GM21515 (cell line): ENCODE measurements at regions not wholly inside any gene's neighbourhood (a gene's known extent, or its start where the extent isn't known, plus 50 kb on each side); places are given as distances from the start of the nearest gene placed in this dataset.

Source experiments
- ATAC-seq: cut with Tn5 transposase; IDR thresholded peaks from one replicate; pipeline ENCODE4 v1.9.1; 2021; ENCODE audit not compliant: unreplicated experiment

DNA sequence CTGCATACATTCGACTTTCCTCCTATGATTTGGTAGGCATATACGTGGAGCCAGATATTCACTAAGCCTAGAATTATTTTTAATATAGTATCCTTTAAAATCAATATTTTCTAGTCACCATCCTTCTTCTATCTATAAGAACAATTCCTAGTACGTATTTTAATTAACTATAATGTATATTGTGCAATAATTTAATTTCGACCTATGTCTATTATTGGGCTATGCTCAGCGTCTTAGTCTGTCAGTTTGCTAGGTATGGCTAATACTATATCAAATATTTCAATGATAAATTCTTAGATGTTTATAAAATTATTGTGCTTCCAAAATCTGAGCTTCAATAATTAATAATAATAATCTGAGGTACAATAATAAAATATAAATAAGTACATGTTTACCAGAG is 705.3 kb downstream of the PRELID2 start:
- ATAC-seq, result no peak

- no peak for ATAC-seq
Observed at GRCh38 chr5:145124806-145125205, 710.3 kb downstream of the PRELID2 start.

DNA sequence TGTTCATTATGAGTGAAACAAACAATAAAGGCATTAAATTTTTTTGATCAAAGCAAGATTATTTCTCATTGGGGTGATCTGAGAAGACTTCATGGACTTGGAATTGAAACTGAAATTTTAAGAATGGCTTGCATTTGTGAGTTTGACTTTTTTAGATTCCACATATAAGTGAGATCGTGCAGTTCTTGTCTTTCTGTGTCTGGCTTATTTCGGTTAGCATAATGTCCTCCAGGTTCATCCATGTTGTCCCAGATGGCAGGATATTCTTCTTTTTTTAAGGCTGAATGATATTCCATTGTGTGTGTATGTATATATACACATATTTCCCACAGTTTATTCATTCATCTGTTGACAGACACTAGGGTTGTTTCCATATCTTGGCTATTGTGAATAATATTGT is 716.5 kb downstream of the PRELID2 start:
- ATAC-seq, result no peak

DNA sequence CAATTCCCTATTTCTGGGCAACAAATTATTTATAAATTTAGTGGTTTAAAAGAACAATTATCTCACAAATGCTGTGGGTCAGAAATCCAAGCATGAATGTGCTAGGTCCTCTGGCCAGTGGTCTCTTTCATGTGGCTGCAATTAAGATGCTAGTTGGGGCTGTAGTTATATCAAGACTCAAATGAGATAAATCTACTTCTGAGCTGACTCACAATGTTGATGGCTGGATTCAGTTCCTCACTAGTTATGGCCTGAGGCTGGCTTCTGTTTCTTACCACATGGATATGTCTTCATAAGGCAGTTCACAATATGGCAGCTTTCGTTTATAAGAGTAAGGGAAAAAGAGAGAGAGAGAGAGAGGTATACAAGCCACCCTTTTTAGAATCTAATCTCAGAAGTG is 717.0 kb downstream of the PRELID2 start:
- ATAC-seq, result no peak

DNA sequence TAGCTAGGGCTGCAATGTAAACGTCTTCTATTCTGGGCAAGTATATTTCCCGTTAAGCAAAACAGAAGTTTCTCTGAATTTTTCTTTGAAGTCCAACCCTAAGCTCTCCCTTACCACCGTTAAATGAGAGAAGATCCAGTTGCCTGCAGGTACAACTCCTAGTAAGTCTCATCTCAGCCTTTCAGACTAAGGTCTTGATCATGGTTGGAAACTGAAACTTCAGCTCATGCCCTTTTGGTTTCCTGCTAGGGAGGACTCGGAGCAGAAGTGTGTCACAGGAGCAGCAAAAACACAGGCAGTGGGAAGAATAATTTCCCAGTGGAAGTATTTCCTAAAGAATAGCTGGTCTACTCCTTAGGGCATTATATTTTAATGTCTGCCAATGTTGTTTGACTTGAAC is 717.9 kb downstream of the PRELID2 start:
- no peak for ATAC-seq

- no peak for ATAC-seq
Observed at GRCh38 chr5:145111420-145111819, 723.7 kb downstream of the PRELID2 start.

DNA sequence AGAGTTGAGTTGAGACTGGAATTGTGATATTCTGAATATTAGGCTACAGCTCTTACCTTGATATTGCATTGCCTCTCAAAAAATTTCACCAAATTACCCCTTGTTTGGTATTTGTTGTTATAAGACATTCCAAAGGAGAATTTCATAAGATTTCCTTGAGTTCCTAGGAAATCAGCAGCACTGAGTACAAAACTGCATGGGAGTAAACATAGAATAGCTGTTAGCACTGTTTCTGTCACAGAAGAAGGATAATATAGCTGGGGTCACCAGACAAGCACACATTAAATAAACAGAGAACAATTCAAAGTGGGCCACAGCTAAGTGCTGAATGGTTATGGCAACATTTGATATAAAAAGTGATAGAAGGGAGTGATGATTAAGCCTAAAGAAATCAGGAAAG is 724.3 kb downstream of the PRELID2 start:
- no peak for ATAC-seq

- no peak for ATAC-seq
Observed at GRCh38 chr5:145110181-145110580, 725.0 kb downstream of the PRELID2 start.

DNA sequence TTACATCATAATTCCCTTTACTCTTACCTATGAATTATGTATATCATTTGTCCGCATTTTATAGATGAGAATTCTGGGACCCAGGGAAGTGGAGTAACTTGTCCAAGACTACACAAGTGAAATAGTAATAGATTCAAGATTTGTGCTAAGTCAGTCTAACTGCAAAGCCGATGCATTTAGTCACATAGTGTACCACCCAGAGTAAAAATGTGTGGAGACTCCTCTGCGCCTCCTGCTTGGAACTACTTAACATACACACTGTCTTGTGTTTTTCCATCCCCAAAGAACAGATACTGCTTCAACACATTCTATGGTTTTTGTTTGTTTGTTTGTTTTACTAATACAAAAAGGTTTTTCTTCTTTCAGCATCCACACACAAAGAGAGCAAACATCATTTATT is 729.8 kb downstream of the PRELID2 start:
- ATAC-seq, result no peak

- no peak for ATAC-seq
Observed at GRCh38 chr5:145104106-145104505, 731.0 kb downstream of the PRELID2 start.

DNA sequence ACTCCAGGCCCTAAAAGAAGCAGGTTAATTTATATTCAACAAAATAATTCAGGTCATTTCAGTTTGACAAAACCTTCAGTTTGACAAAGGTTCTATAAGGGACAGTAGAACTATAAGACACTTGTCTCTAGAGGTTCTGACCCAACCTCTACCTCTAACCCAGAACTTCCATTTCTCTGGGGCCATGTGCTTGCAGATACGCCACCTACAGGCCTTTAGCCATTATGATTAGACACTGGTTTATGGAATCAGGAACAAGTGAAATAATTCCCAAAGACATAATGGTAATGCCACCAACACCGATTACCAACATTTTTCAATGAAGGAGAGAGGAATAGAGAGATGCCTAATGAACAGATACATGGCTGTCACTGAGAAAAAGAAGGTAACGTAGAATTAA is 733.9 kb downstream of the PRELID2 start:
- ATAC-seq, result no peak

- no peak for ATAC-seq
Observed at GRCh38 chr5:145090115-145090514, 745.0 kb downstream of the PRELID2 start.

GRCh38 chr5:145084834-145085233 is 750.3 kb downstream of the PRELID2 start:
- no peak for ATAC-seq

- ATAC-seq, result no peak
Observed at GRCh38 chr5:145077028-145077427, 758.1 kb downstream of the PRELID2 start.

GRCh38 chr5:145076040-145076439 is 759.1 kb downstream of the PRELID2 start:
- no peak for ATAC-seq

DNA sequence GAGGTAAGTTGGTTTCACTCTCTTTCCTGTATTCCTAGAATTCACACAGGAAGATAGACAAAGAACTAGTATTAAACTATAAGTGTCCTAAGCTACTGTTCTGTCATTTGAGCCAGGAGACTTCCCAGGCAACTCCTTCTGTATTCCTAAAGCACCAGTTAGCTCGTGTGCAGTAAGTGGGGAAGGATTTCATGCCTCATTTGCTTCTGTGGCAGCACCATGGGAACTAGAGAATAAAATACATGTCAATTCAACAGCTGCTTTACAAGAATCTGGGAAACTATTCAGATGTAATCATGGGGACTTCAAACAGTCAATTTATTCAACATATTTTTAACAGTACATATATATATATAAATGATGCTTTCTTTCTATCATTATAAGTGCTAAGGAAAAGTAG is 762.3 kb downstream of the PRELID2 start:
- ATAC-seq, result no peak

DNA sequence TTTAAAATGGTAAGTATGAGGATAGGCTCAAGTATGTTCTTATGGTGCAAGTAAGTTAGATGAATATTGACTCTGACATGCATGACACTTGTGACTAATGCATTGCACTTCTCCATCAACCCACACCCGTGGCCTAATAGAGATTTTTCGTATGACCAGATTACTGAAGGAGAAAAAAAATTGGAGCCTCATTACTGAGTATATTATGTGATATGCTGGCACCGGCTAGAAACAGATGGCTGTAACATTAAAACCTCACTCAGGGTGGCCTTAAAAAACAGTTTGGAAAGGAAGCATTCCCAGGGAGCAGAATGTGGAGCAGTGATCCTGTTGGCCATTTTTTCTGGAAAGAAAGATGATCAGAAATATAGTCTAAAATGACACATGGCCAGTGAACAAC is 766.4 kb downstream of the PRELID2 start:
- ATAC-seq, result no peak

DNA sequence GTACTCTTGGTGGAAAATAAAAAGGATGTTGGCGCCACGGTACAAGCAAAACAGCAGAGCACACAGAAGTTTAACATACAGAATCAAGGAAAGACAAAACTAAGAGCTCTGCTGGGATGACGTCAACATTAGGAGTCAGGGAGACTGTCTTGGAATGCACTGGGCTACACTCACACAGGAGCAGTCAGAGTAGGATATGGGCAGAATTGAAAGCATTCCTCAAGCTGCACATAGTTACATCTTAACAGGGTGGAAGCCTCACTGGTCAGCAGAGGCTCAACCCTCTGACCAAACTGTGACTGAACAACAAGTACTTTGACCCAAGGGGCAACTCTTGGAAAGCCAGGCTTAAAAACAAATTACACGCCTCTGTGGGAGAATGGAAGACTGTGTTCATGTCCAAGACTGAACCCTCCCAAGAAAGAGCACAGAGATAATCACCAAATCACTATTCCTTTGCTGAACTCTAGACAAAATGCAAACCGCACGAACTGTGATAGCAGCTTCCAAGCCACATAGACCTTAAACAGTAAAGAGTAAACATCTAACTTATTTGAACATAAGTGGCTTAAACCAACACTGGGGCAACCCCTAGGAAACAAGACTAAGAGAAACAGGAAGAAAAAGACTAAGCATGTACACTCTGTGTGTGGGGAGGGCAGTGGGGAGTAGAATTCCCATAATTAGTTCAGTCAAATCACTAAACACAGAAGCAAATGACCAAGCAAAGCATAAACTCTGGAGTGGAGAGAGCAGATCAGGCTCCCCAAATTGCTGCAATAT is 772.7 kb downstream of the PRELID2 start:
- ATAC-seq, result no peak

DNA sequence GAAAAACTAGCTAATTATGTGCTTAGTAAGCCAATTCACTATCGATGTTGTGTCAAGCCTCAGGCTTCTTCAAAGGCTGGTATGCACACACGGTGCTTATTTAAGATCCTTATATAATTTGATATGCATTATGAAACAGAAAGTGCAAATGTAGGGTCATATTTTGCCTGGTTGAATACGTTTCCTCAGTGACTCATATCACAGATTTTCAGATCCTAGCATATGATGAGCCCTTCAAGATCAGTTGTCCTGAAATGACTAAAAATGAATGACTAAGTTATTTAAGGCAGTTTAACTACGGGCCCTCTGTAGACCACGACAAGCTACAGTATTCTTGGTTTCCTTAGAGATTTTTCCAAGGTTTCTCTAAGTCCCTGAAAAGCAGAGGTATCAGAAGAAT is 778.3 kb downstream of the PRELID2 start:
- ATAC-seq, result peak; percentile 98

DNA sequence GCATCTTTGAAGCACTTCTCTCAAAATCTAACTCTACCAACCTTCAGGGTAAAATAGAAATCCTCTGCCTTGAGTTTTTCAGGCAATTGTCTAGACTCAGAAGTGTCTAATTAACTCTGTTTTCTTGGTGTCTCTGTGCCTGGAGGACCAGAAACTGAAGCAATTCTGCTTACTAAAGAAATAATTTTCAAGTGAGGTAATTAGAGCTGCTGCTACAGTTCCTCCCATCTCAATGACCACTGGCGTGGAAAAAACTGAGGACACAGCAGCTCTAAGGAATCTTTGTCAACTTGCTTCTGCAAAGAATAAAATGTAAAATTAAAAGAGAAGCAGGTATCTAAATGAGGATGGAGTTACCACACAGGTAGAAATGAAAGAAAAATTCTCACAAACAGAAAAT is 785.0 kb downstream of the PRELID2 start:
- ATAC-seq, result no peak

GRCh38 chr5:145044970-145045369 is 790.2 kb downstream of the PRELID2 start:
- no peak for ATAC-seq

DNA sequence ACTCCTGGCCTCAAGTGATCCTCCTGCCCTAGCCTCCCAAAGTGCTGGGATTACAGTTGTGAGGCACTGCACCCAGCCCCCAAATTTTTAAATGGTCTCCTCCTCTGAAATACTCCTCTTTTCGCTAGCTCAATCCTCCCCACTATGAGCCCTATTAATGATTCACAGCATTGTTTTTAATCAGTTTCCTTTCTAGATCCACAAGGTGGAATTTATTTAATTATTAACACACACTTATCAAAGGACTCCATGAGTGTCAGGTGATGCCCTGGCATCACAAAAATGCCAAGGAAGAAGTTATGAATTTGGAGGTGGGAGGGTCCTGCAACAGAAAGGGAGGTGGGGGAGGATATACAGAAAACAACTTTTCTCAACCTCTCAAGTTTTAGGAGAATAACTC is 806.5 kb downstream of the PRELID2 start:
- ATAC-seq, result no peak

- no peak for ATAC-seq
Observed at GRCh38 chr5:145027286-145027685, 807.9 kb downstream of the PRELID2 start.
